Cardiac muscle cell (in vitro differentiated cells and primary cell): ENCODE measurements at regions not wholly inside any gene's neighbourhood (a gene's known extent, or its start where the extent isn't known, plus 50 kb on each side); places are given as distances from the start of the nearest gene placed in this dataset.

Experiments used
- DNase-seq, 2 donors: peaks; one replicate each; pipeline versions ENCODE4 v3.0.0 to v3.0.0-alpha.2; 2010 to 2017; ENCODE audit warnings: low read depth in 1 of 2, low spot score in 1 of 2
- H3K27ac ChIP-seq: fragments of 200-600 bp; sonication (generic); 2 replicates; pipeline ENCODE4 v1.5.1; 2016
- H3K27me3 ChIP-seq: fragments of 200-600 bp; sonication (generic); 2 replicates; pipeline ENCODE4 v1.6.0; 2016; ENCODE audit warnings: control low read depth
- H3K36me3 ChIP-seq: fragments of 200-600 bp; sonication (generic); 2 replicates; pipeline ENCODE4 v1.5.1; 2016; ENCODE audit warnings: control low read depth
- H3K4me1 ChIP-seq: fragments of 200-600 bp; sonication (generic); 2 replicates; pipeline ENCODE4 v1.8.1; 2017; ENCODE audit warnings: low read depth, mild to moderate bottlenecking, mixed run types
- H3K4me3 ChIP-seq: fragments of 200-600 bp; sonication (generic); 2 replicates; pipeline ENCODE4 v1.5.1; 2016; ENCODE audit warnings: mild to moderate bottlenecking
- H3K9me3 ChIP-seq: fragments of 200-600 bp; sonication (generic); 2 replicates; pipeline ENCODE4 v1.5.1; 2017; ENCODE audit warnings: low read depth, mild to moderate bottlenecking, control low read depth
- CTCF ChIP-seq: IDR thresholded peaks from 2 replicates; pipeline ENCODE4 v1.5.1; 2012; ENCODE audit warnings: low read depth, mild to moderate bottlenecking, low read length

- Histone ChIP-seq H3K27ac (no peak overlapping the region), H3K36me3 (no peaks in the 10 kb centered on the region), H3K4me3 (no peak overlapping the region), H3K27me3 (no peaks in the 10 kb centered on the region), H3K4me1 (no peaks in the 10 kb centered on the region), H3K9me3 (no peaks in the 10 kb centered on the region)
- DNase-seq, result no peak
- no peak for TF ChIP-seq CTCF
Measured at GRCh38 chr9:124191691-124192395, 65.9 kb upstream of the NEK6 start.

GRCh38 chr9:124196814-124197176, 61.0 kb upstream of the NEK6 start:
- Histone ChIP-seq H3K4me3 (no peak overlapping the region), H3K4me1 (peaks cover 11% of the 10 kb centered on the region), H3K36me3 (no peaks in the 10 kb centered on the region), H3K27ac (no peak overlapping the region), H3K9me3 (no peaks in the 10 kb centered on the region), H3K27me3 (no peaks in the 10 kb centered on the region)
- TF ChIP-seq CTCF, result no peak
- no peak for DNase-seq

GRCh38 chr9:124197177-124198095, 60.3 kb upstream of the NEK6 start:
- H3K4me1 ChIP-seq, result peaks cover 12% of the 10 kb centered on the region
- no peak for DNase-seq

GRCh38 chr9:124198331-124198730, 59.4 kb upstream of the NEK6 start:
- Histone ChIP-seq H3K4me3 (no peak overlapping the region), H3K27me3 (no peaks in the 10 kb centered on the region), H3K4me1 (peaks cover 21% of the 10 kb centered on the region), H3K27ac (no peak overlapping the region), H3K9me3 (no peaks in the 10 kb centered on the region), H3K36me3 (no peaks in the 10 kb centered on the region)
- no peak for TF ChIP-seq CTCF
- no peak for DNase-seq

More at GRCh38 chr9:124197177-124198095, 60.3 kb upstream of the NEK6 start:
- no peaks in the 10 kb centered on the region for H3K9me3 ChIP-seq
- no peaks in the 10 kb centered on the region for H3K27me3 ChIP-seq
- H3K27ac ChIP-seq, result no peak overlapping the region
- no peaks in the 10 kb centered on the region for H3K36me3 ChIP-seq
- H3K4me3 ChIP-seq, result no peak overlapping the region
- TF ChIP-seq CTCF, result no peak

GRCh38 chr9:124198948-124199347, 58.8 kb upstream of the NEK6 start:
- Histone ChIP-seq H3K27me3 (no peaks in the 10 kb centered on the region), H3K36me3 (no peaks in the 10 kb centered on the region), H3K27ac (no peak overlapping the region), H3K9me3 (no peaks in the 10 kb centered on the region), H3K4me1 (peaks cover 21% of the 10 kb centered on the region), H3K4me3 (no peak overlapping the region)
- TF ChIP-seq CTCF, result no peak
- DNase-seq, result no peak
